IMR-90 (cell line): ENCODE measurements at regions not wholly inside any gene's neighbourhood (a gene's known extent, or its start where the extent isn't known, plus 50 kb on each side); places are given as distances from the start of the nearest gene placed in this dataset.

Source experiments
- ATAC-seq: fragments of 200-7000 bp; cut with Tn5 transposase; 2 replicates; pipeline ENCODE4 v1.9.1; 2020; ENCODE audit warnings: low read depth, mild to moderate bottlenecking, moderate library complexity
- BruUV-seq: library from RNA; stranded (reverse); fragments of 400-500 nt; replicated peaks from 2 replicates; lab custom pipeline; 2021; lab: Mats Ljungman, UMichigan
- CTCF ChIA-PET: fragments of 300-600 bp; formaldehyde crosslinking; extraction: SDS; loops from one replicate; lab custom pipeline; 2021; ENCODE audit warnings: antibody characterized with exemption; lab: Yijun Ruan, JAX
- POLR2A ChIA-PET: fragments of 300-600 bp; sonication (Branson Sonifier 250); formaldehyde crosslinking; loops from one replicate; lab custom pipeline; 2022; ENCODE audit warnings: antibody characterized with exemption; ENCODE audit not compliant: unreplicated experiment; lab: Charles Lee
- DNase-seq: peaks from one replicate; pipeline ENCODE4 v3.0.0; 2013
- H2AFZ ChIP-seq: replicated peaks from 2 replicates; pipeline ENCODE3; 2013; ENCODE audit warnings: low read length, mild to moderate bottlenecking; ENCODE audit not compliant: poor library complexity
- H2AK5ac ChIP-seq: 2 replicates; pipeline ENCODE4 v1.6.1; 2013; ENCODE audit warnings: low read depth, low read length, inconsistent platforms
- H2AK9ac ChIP-seq: replicated peaks from 2 replicates; pipeline ENCODE3; 2013; ENCODE audit warnings: mild to moderate bottlenecking, low read depth, low read length, moderate library complexity; ENCODE audit not compliant: poor library complexity
- H2BK120ac ChIP-seq: 2 replicates; pipeline ENCODE4 v1.6.1; 2013; ENCODE audit warnings: low read depth, low read length, inconsistent platforms
- H2BK15ac ChIP-seq: 3 replicates; pipeline ENCODE4 v1.6.1; 2013; ENCODE audit warnings: low read depth, low read length, inconsistent platforms
- H2BK20ac ChIP-seq: 2 replicates; pipeline ENCODE4 v1.6.1; 2013; ENCODE audit warnings: low read depth, mild to moderate bottlenecking, inconsistent platforms, low read length, moderate library complexity
- H2BK5ac ChIP-seq: 2 replicates; pipeline ENCODE4 v1.6.1; 2013; ENCODE audit warnings: mild to moderate bottlenecking, low read depth, low read length, inconsistent platforms; ENCODE audit not compliant: poor library complexity, severe bottlenecking
- H3K14ac ChIP-seq: replicated peaks from 2 replicates; pipeline ENCODE4 v1.6.1; 2013; ENCODE audit warnings: low read depth, low read length, inconsistent platforms
- H3K18ac ChIP-seq: 2 replicates; pipeline ENCODE4 v1.6.1; 2013; ENCODE audit warnings: low read depth, low read length, control low read depth
- H3K23ac ChIP-seq: 2 replicates; pipeline ENCODE4 v1.6.1; 2013; ENCODE audit warnings: low read depth, low read length, inconsistent platforms
- H3K27ac ChIP-seq: 2 replicates; pipeline ENCODE4 v1.5.1; 2013; ENCODE audit warnings: mild to moderate bottlenecking, control low read depth, low read length; ENCODE audit not compliant: insufficient read depth
- H3K27me3 ChIP-seq: 2 replicates; pipeline ENCODE4 v1.6.1; 2013; ENCODE audit warnings: low read length; ENCODE audit not compliant: control insufficient read depth, insufficient read depth
- H3K36me3 ChIP-seq: 2 replicates; pipeline ENCODE4 v1.6.1; 2013; ENCODE audit warnings: low read length, mixed read lengths; ENCODE audit not compliant: control insufficient read depth, insufficient read depth
- H3K4ac ChIP-seq: 2 replicates; pipeline ENCODE4 v1.6.1; 2013; ENCODE audit warnings: low read depth, low read length, inconsistent platforms
- H3K4me1 ChIP-seq: 2 replicates; pipeline ENCODE4 v1.6.1; 2013; ENCODE audit warnings: low read length, mixed read lengths; ENCODE audit not compliant: control insufficient read depth, insufficient read depth
- H3K4me2 ChIP-seq: 2 replicates; pipeline ENCODE4 v1.6.1; 2013; ENCODE audit warnings: low read depth, mild to moderate bottlenecking, control low read depth, low read length, moderate library complexity
- H3K4me3 ChIP-seq: 2 replicates; pipeline ENCODE4 v1.5.1; 2013; ENCODE audit warnings: low read depth, mild to moderate bottlenecking, control low read depth, low read length, moderate library complexity; ENCODE audit not compliant: insufficient read depth
- H3K56ac ChIP-seq: 2 replicates; pipeline ENCODE4 v1.6.1; 2013; ENCODE audit warnings: low read length, inconsistent platforms; ENCODE audit not compliant: insufficient read depth; ENCODE audit errors: extremely low read depth
- H3K79me1 ChIP-seq, 2 experiments: 2 replicates each; pipeline ENCODE4 v1.6.1; 2013; ENCODE audit warnings: low read length in 2 of 2, inconsistent platforms in 1 of 2, low read depth in 1 of 2
- H3K9ac ChIP-seq: 2 replicates; pipeline ENCODE4 v1.6.1; 2013; ENCODE audit warnings: low read depth, low read length, control low read depth
- H3K9me1 ChIP-seq: 2 replicates; pipeline ENCODE4 v1.6.1; 2013; ENCODE audit warnings: low read length, inconsistent platforms; ENCODE audit not compliant: insufficient read depth
- H3K9me3 ChIP-seq: 2 replicates; pipeline ENCODE4 v1.6.1; 2013; ENCODE audit warnings: low read length; ENCODE audit not compliant: control insufficient read depth, insufficient read depth
- H4K20me1 ChIP-seq: 2 replicates; pipeline ENCODE4 v1.6.1; 2013; ENCODE audit warnings: low read length, inconsistent platforms; ENCODE audit not compliant: insufficient read depth
- H4K5ac ChIP-seq: 2 replicates; pipeline ENCODE4 v1.6.1; 2013; ENCODE audit warnings: mild to moderate bottlenecking, low read depth, low read length, control low read depth
- H4K8ac ChIP-seq, 2 experiments: 2 replicates each; pipeline ENCODE4 v1.6.1; 2013; ENCODE audit warnings: low read depth in 2 of 2, low read length in 2 of 2, control low read depth in 1 of 2, inconsistent platforms in 1 of 2
- H4K91ac ChIP-seq: 2 replicates; pipeline ENCODE4 v1.6.1; 2013; ENCODE audit warnings: low read depth, low read length, inconsistent platforms; ENCODE audit not compliant: insufficient read depth
- BHLHE40 ChIP-seq: fragments of 150-350 bp; IDR thresholded peaks from 2 replicates; pipeline ENCODE4 v1.6.1; 2016; ENCODE audit warnings: mild to moderate bottlenecking, low read depth, low read length
- CEBPB ChIP-seq: IDR thresholded peaks from 2 replicates; pipeline ENCODE4 v1.6.1; 2012; ENCODE audit warnings: low read depth, low read length, improper control_type of control experiment
- CHD1 ChIP-seq: IDR thresholded peaks from 2 replicates; pipeline ENCODE4 v1.6.1; 2012; ENCODE audit warnings: low read depth, low read length, improper control_type of control experiment
- CTCF ChIP-seq: conservative IDR thresholded peaks from 2 replicates; pipeline ENCODE4 v1.5.1; 2012; ENCODE audit warnings: mild to moderate bottlenecking, low read depth, low read length, improper control_type of control experiment
- FOS ChIP-seq: fragments of 150-350 bp; IDR thresholded peaks from 2 replicates; pipeline ENCODE4 v1.6.1; 2016; ENCODE audit warnings: low read depth, low read length
- MAFK ChIP-seq: IDR thresholded peaks from 2 replicates; pipeline ENCODE4 v1.6.1; 2012; ENCODE audit warnings: low read depth, low read length, improper control_type of control experiment
- MAZ ChIP-seq: IDR thresholded peaks from 2 replicates; pipeline ENCODE4 v1.6.1; 2012; ENCODE audit warnings: low read depth, mild to moderate bottlenecking, low read length, improper control_type of control experiment, moderate library complexity, borderline replicate concordance
- MXI1 ChIP-seq: IDR thresholded peaks from 2 replicates; pipeline ENCODE4 v1.6.1; 2012; ENCODE audit warnings: low read depth, mild to moderate bottlenecking, low read length, moderate library complexity, borderline replicate concordance
- NFE2L2 ChIP-seq: fragments of 150-350 bp; IDR thresholded peaks from 2 replicates; pipeline ENCODE4 v1.6.1; 2016; ENCODE audit warnings: low read depth, mild to moderate bottlenecking, low read length
- POLR2A ChIP-seq: IDR thresholded peaks from 2 replicates; pipeline ENCODE4 v1.6.1; 2012; ENCODE audit warnings: mild to moderate bottlenecking, low read depth, low read length
- RAD21 ChIP-seq: IDR thresholded peaks from 2 replicates; pipeline ENCODE4 v1.6.1; 2012; ENCODE audit warnings: low read length, improper control_type of control experiment
- RCOR1 ChIP-seq: IDR thresholded peaks from 2 replicates; pipeline ENCODE4 v1.6.1; 2012; ENCODE audit warnings: mild to moderate bottlenecking, low read length, improper control_type of control experiment; ENCODE audit not compliant: insufficient replicate concordance
- RFX5 ChIP-seq: IDR thresholded peaks from 2 replicates; pipeline ENCODE4 v1.8.0; 2012; ENCODE audit warnings: low read depth, mild to moderate bottlenecking, low read length, moderate library complexity
- SMC3 ChIP-seq: fragments of 150-350 bp; IDR thresholded peaks from 2 replicates; pipeline ENCODE4 v1.6.1; 2016; ENCODE audit warnings: low read depth, mild to moderate bottlenecking, antibody characterized with exemption, low read length, moderate library complexity
- WGBS, 2 experiments: methylation state at CpG; one replicate each; pipeline versions ENCODE4 v1.1.5 to v1.1.7; 2013; ENCODE audit warnings: missing lambda C conversion rate in 2 of 2; ENCODE audit not compliant: insufficient read length in 1 of 2; ENCODE audit errors: extremely low coverage in 2 of 2; 5-methylcytosine and 5-hydroxymethylcytosine counted together
- dilution Hi-C: fragments of 300-500 bp; cut with HindIII; formaldehyde crosslinking; loops from one replicate; pipeline ENCODE4 v1.14.3; 2018; ENCODE audit warnings: low sequenced_read_pairs; ENCODE audit not compliant: unreplicated experiment
- in situ Hi-C: fragments of 300-500 bp; cut with MboI; formaldehyde crosslinking; loops from 3 replicates; pipeline ENCODE4 v1.14.3; 2019; ENCODE audit warnings: low sequenced_read_pairs, inconsistent platforms, mixed read lengths
- intact Hi-C: fragments of 100-400 bp; cut with micrococcal nuclease; formaldehyde crosslinking; loops from 2 replicates; pipeline ENCODE4 v1.10.0; 2022
- TF ChIP-seq, protein P1 (sequence below): fragments of 150-350 bp; IDR thresholded peaks from 2 replicates; pipeline ENCODE4 v1.6.1; 2017; ENCODE audit warnings: mild to moderate bottlenecking, antibody characterized with exemption, low read length, low read depth
- TF ChIP-seq, protein P2 (sequence below): fragments of 150-350 bp; IDR thresholded peaks from 2 replicates; pipeline ENCODE4 v1.6.1; 2016; ENCODE audit warnings: low read depth, mild to moderate bottlenecking, low read length, moderate library complexity, borderline replicate concordance

DNA sequence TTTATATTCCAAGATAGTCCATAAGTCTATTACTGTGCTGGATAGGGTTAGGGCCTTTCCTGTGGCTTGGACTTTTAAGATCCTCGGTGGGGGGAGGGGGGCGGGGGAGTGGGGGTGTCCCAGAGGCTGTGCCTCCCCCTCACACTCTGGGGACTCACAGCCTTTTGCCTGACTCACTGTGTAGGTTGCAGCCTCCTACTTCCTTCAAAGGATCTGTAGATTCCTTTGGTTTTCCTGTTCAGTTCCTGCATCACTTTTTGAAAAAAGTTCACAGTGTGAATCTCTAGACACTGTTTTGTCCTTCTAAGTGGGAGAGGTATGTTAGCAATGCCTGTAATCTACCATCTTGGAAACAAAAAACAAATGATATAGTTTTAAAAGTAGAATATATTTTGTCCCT, 999.9 kb downstream of the GLUD2 start:
- H3K9me1 ChIP-seq, result no peaks in the 10 kb centered on the region
- no peak overlapping the region for H4K5ac ChIP-seq
- H3K4ac ChIP-seq, result no peak overlapping the region
- no peak overlapping the region for H2BK120ac ChIP-seq
- H3K9me3 ChIP-seq, result peaks cover 8% of the 10 kb centered on the region; the same call in 1 of the 2 replicates
- no peak overlapping the region for H3K27ac ChIP-seq
- BruUV-seq, result no TSS peak
- H4K91ac ChIP-seq, result no peak overlapping the region
- no peak overlapping the region for H3K4me3 ChIP-seq
- H4K20me1 ChIP-seq, result no peaks in the 10 kb centered on the region
- H4K8ac ChIP-seq, result no peak overlapping the region
- no peak overlapping the region for H3K9ac ChIP-seq
- no peak overlapping the region for H3K56ac ChIP-seq
- no CpG with 5 or more reads among the region's 2 CpGs for WGBS, 2 experiments
- intact Hi-C loops, result no loop called here
- no peak overlapping the region for H3K23ac ChIP-seq
- H3K14ac ChIP-seq, result no peak overlapping the region
- TF ChIP-seq, protein P1, sequence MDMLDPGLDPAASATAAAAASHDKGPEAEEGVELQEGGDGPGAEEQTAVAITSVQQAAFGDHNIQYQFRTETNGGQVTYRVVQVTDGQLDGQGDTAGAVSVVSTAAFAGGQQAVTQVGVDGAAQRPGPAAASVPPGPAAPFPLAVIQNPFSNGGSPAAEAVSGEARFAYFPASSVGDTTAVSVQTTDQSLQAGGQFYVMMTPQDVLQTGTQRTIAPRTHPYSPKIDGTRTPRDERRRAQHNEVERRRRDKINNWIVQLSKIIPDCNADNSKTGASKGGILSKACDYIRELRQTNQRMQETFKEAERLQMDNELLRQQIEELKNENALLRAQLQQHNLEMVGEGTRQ, result no peak
- TF ChIP-seq MAFK, result no peak
- no peak for TF ChIP-seq NFE2L2
- TF ChIP-seq MXI1, result no peak
- TF ChIP-seq FOS, result no peak
- TF ChIP-seq, protein P2, sequence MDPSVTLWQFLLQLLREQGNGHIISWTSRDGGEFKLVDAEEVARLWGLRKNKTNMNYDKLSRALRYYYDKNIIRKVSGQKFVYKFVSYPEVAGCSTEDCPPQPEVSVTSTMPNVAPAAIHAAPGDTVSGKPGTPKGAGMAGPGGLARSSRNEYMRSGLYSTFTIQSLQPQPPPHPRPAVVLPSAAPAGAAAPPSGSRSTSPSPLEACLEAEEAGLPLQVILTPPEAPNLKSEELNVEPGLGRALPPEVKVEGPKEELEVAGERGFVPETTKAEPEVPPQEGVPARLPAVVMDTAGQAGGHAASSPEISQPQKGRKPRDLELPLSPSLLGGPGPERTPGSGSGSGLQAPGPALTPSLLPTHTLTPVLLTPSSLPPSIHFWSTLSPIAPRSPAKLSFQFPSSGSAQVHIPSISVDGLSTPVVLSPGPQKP, result no peak
- TF ChIP-seq MAZ, result no peak
- TF ChIP-seq POLR2A, result no peak
- TF ChIP-seq CEBPB, result no peak
- no peak for TF ChIP-seq CTCF
- TF ChIP-seq RCOR1, result no peak
- no peak for TF ChIP-seq SMC3
- TF ChIP-seq CHD1, result no peak
- no peak for TF ChIP-seq RAD21
- no peak for TF ChIP-seq BHLHE40
- no peak for TF ChIP-seq RFX5
- DNase-seq, result no peak
- no peak overlapping the region for H2BK5ac ChIP-seq
- H2AFZ ChIP-seq, result no peak overlapping the region
- H3K36me3 ChIP-seq, result no peaks in the 10 kb centered on the region
- H2AK9ac ChIP-seq, result no peak overlapping the region
- H3K4me1 ChIP-seq, result no peaks in the 10 kb centered on the region
- CTCF ChIA-PET, result no interaction called here
- ATAC-seq, result no peak
- H3K79me1 ChIP-seq, result no peaks in the 10 kb centered on the region
- dilution Hi-C loops, result no loop called here
- no peak overlapping the region for H2BK20ac ChIP-seq
- H3K4me2 ChIP-seq, result no peak overlapping the region
- no peak overlapping the region for H2BK15ac ChIP-seq
- H2AK5ac ChIP-seq, result no peak overlapping the region
- no peak overlapping the region for H3K18ac ChIP-seq
- POLR2A ChIA-PET, result no interaction called here
- H3K27me3 ChIP-seq, result no peaks in the 10 kb centered on the region
- in situ Hi-C loops, result no loop called here
